Esophagus muscularis mucosa (tissue), 4 donors: ENCODE measurements at regions not wholly inside any gene's neighbourhood (a gene's known extent, or its start where the extent isn't known, plus 50 kb on each side); places are given as distances from the start of the nearest gene placed in this dataset.
A peak's percentile ranks its signal among the peaks of the same experiment; 100 is the strongest.

ENCODE experiments used
- DNase-seq: peaks from one replicate; pipeline ENCODE4 v3.0.0-alpha.2; 2017; ENCODE audit errors: extremely low spot score
- H3K27ac ChIP-seq, 4 donors: fragments of 200-600 bp; sonication (generic); replicated peaks in 1 of 4; 1 replicate in 3 of 4; 2 replicates in 1 of 4; pipeline ENCODE4 v1.5.1; 2016 to 2019; ENCODE audit warnings: mild to moderate bottlenecking in 1 of 4
- H3K27me3 ChIP-seq, 4 donors: fragments of 200-600 bp; sonication (generic); one replicate each; pipeline versions ENCODE4 v1.5.1 to v1.6.0; 2016 to 2019
- H3K36me3 ChIP-seq, 4 donors: fragments of 200-600 bp; sonication (generic); one replicate each; pipeline ENCODE4 v1.5.1; 2016 to 2019
- H3K4me1 ChIP-seq, 4 donors: fragments of 200-600 bp; sonication (generic); one replicate each; pipeline ENCODE4 v1.5.1; 2016 to 2019
- H3K4me3 ChIP-seq, 4 donors: fragments of 200-600 bp; sonication (generic); 1 replicate in 2 of 4; 2 replicates in 2 of 4; pipeline ENCODE4 v1.5.1; 2016 to 2019; ENCODE audit warnings: mild to moderate bottlenecking in 4 of 4, moderate library complexity in 1 of 4
- H3K9me3 ChIP-seq, 4 donors: fragments of 200-600 bp; sonication (generic); 1 replicate in 3 of 4; 2 replicates in 1 of 4; pipeline ENCODE4 v1.5.1; 2016 to 2019
- CTCF ChIP-seq, 3 experiments: fragments of 200-600 bp in 2 of 3; fragments of 450-650 bp in 1 of 3; sonication (generic) in 2 of 3; IDR thresholded peaks; one replicate each; pipeline ENCODE4 v1.5.1; 2017 to 2019; ENCODE audit warnings: antibody characterized with exemption in 3 of 3, mild to moderate bottlenecking in 2 of 3, moderate library complexity in 1 of 3
- EP300 ChIP-seq: sonication (generic); formaldehyde crosslinking; IDR thresholded peaks from one replicate; pipeline ENCODE4 v1.6.1; 2017; ENCODE audit warnings: antibody characterized with exemption
- POLR2A ChIP-seq: fragments of 450-650 bp; IDR thresholded peaks from one replicate; pipeline ENCODE4 v1.6.1; 2017; ENCODE audit warnings: antibody characterized with exemption, moderate library complexity, mild to moderate bottlenecking, low read depth
- POLR2AphosphoS5 ChIP-seq, 2 donors: sonication (generic); formaldehyde crosslinking; IDR thresholded peaks; one replicate each; pipeline ENCODE4 v1.6.1; 2017; ENCODE audit warnings: antibody characterized with exemption in 2 of 2
- WGBS: methylation state at CpG from one replicate; pipeline ENCODE4 v1.1.5; 2018; 5-methylcytosine and 5-hydroxymethylcytosine counted together
- intact Hi-C: fragments of 100-400 bp; cut with DNase I; formaldehyde crosslinking; loops from one replicate; pipeline ENCODE4 v1.15.1; 2023

- Histone ChIP-seq H3K9me3 (no peaks in the 10 kb centered on the region), H3K4me3 (no peak overlapping the region), H3K27ac (peak overlapping the region in 3 of 4 donors; percentile 34 to 46 (median 44)), H3K36me3 (no peaks in the 10 kb centered on the region), H3K27me3 (no peaks in the 10 kb centered on the region), H3K4me1 (peaks cover 11 to 41% (median 36%) of the 10 kb centered on the region in 4 donors)
- 100% methylated on average over 1 of the region's 1 CpG for WGBS
- no peak for DNase-seq
- no peak for TF ChIP-seq POLR2A
- TF ChIP-seq CTCF (IDR thresholded peaks at IDR 0.05): no peak
- no peak for TF ChIP-seq POLR2AphosphoS5 (IDR thresholded peaks at IDR 0.05)
- no peak for TF ChIP-seq EP300
- intact Hi-C loops: no loop called here
These were observed 58.4 kb downstream of the ZFP36L2 start for GRCh38 chr2:43168016-43168369.

- WGBS: 91% methylated on average over 9 of the region's 9 CpGs
- peaks cover 15 to 30% (median 25%) of the 10 kb centered on the region in 4 donors for H3K4me1 ChIP-seq
- no peaks in the 10 kb centered on the region for H3K9me3 ChIP-seq
- no peaks in the 10 kb centered on the region for H3K36me3 ChIP-seq
- intact Hi-C loops: no loop called here
- TF ChIP-seq CTCF (IDR thresholded peaks at IDR 0.05): no peak
- TF ChIP-seq POLR2A: no peak
- TF ChIP-seq EP300: no peak
- TF ChIP-seq POLR2AphosphoS5 (IDR thresholded peaks at IDR 0.05): no peak
- no peaks in the 10 kb centered on the region for H3K27me3 ChIP-seq
- no peak overlapping the region for H3K27ac ChIP-seq
- DNase-seq: no peak
- H3K4me3 ChIP-seq: no peak overlapping the region
These were observed 60.9 kb downstream of the ZFP36L2 start for GRCh38 chr2:43165378-43166069.

GRCh38 chr2:43164686-43165085, 61.7 kb downstream of the ZFP36L2 start:
- intact Hi-C loops: no loop called here
- TF ChIP-seq CTCF (IDR thresholded peaks at IDR 0.05) (no peak), POLR2AphosphoS5 (IDR thresholded peaks at IDR 0.05) (no peak), EP300 (no peak), POLR2A (no peak)
- H3K27me3 ChIP-seq: no peaks in the 10 kb centered on the region
- no peak for DNase-seq
- H3K4me1 ChIP-seq: peaks cover 19 to 30% (median 23%) of the 10 kb centered on the region in 4 donors
- no peaks in the 10 kb centered on the region for H3K36me3 ChIP-seq
- no peaks in the 10 kb centered on the region for H3K9me3 ChIP-seq
- H3K27ac ChIP-seq: no peak overlapping the region
- WGBS: 97% methylated on average over 10 of the region's 10 CpGs
- no peak overlapping the region for H3K4me3 ChIP-seq

- intact Hi-C loops: no loop called here
These were observed 62.7 kb downstream of the ZFP36L2 start for GRCh38 chr2:43163584-43164270.

More at GRCh38 chr2:43163584-43164270, 62.7 kb downstream of the ZFP36L2 start:
- Histone ChIP-seq H3K9me3 (no peaks in the 10 kb centered on the region), H3K27ac (no peak overlapping the region), H3K4me3 (no peak overlapping the region), H3K36me3 (no peaks in the 10 kb centered on the region), H3K4me1 (peaks cover 20 to 31% (median 24%) of the 10 kb centered on the region in 4 donors), H3K27me3 (no peaks in the 10 kb centered on the region)
- TF ChIP-seq EP300 (no peak), POLR2AphosphoS5 (IDR thresholded peaks at IDR 0.05) (no peak), CTCF (IDR thresholded peaks at IDR 0.05) (no peak), POLR2A (no peak)
- DNase-seq: no peak
- WGBS: 70% methylated on average over 6 of the region's 6 CpGs
